GM20431 (cell line): ENCODE measurements at regions not wholly inside any gene's neighbourhood (a gene's known extent, or its start where the extent isn't known, plus 50 kb on each side); places are given as distances from the start of the nearest gene placed in this dataset.

Experiments used
- in situ Hi-C: fragments of 300-500 bp; cut with MseI, MboI; formaldehyde crosslinking; loops from one replicate; pipeline ENCODE4 v1.15.0; 2020; ENCODE audit warnings: low sequenced_read_pairs; ENCODE audit not compliant: unreplicated experiment

- in situ Hi-C loops, result no loop called here
These were observed 166.9 kb downstream of the DLEU7 start for GRCh38 chr13:50676602-50677001.

- in situ Hi-C loops, result no loop called here
These were observed 166.2 kb downstream of the DLEU7 start for GRCh38 chr13:50677258-50677657.

GRCh38 chr13:50677687-50678463, 165.6 kb downstream of the DLEU7 start:
- in situ Hi-C loops, result no loop called here

- in situ Hi-C loops, result no loop called here
These were observed 164.9 kb downstream of the DLEU7 start for GRCh38 chr13:50678464-50679162.

- in situ Hi-C loops, result no loop called here
These were observed 164.2 kb downstream of the DLEU7 start for GRCh38 chr13:50679321-50679720.

- in situ Hi-C loops, result no loop called here
These were observed 161.5 kb downstream of the DLEU7 start for GRCh38 chr13:50682002-50682401.

GRCh38 chr13:50682966-50683365, 160.5 kb downstream of the DLEU7 start:
- in situ Hi-C loops, result no loop called here

GRCh38 chr13:50684366-50684765, 159.1 kb downstream of the DLEU7 start:
- in situ Hi-C loops, result no loop called here

- in situ Hi-C loops, result no loop called here
These were observed 158.0 kb downstream of the DLEU7 start for GRCh38 chr13:50685491-50685890.

GRCh38 chr13:50685956-50686355, 157.5 kb downstream of the DLEU7 start:
- in situ Hi-C loops, result no loop called here

GRCh38 chr13:50686551-50686950, 156.9 kb downstream of the DLEU7 start:
- in situ Hi-C loops, result no loop called here

- in situ Hi-C loops, result no loop called here
These were observed 155.9 kb downstream of the DLEU7 start for GRCh38 chr13:50687545-50687944.

- in situ Hi-C loops, result no loop called here
These were observed 153.5 kb downstream of the DLEU7 start for GRCh38 chr13:50690006-50690405.

GRCh38 chr13:50691176-50691680, 152.3 kb downstream of the DLEU7 start:
- in situ Hi-C loops, result no loop called here

GRCh38 chr13:50691681-50692263, 151.7 kb downstream of the DLEU7 start:
- in situ Hi-C loops, result no loop called here

- in situ Hi-C loops, result no loop called here
These were observed 151.0 kb downstream of the DLEU7 start for GRCh38 chr13:50692396-50692915.

GRCh38 chr13:50693727-50694126, 149.8 kb downstream of the DLEU7 start:
- in situ Hi-C loops, result no loop called here

GRCh38 chr13:50697746-50698539, 145.5 kb downstream of the DLEU7 start:
- in situ Hi-C loops, result no loop called here

GRCh38 chr13:50699874-50700663, 143.4 kb downstream of the DLEU7 start:
- in situ Hi-C loops, result no loop called here
